COLO668 (cell line): ENCODE measurements at regions not wholly inside any gene's neighbourhood (a gene's known extent, or its start where the extent isn't known, plus 50 kb on each side); places are given as distances from the start of the nearest gene placed in this dataset.
"Not testable (repeated sequence)": the region's sequence is repeated elsewhere in the genome, so short reads cannot be mapped to it uniquely, and the experiment has no call there.

Source experiments
- DNase-seq: peaks from one replicate; lab custom pipeline; 2025; ENCODE audit not compliant: unreplicated experiment; lab: John Stamatoyannopoulos, UW

DNA sequence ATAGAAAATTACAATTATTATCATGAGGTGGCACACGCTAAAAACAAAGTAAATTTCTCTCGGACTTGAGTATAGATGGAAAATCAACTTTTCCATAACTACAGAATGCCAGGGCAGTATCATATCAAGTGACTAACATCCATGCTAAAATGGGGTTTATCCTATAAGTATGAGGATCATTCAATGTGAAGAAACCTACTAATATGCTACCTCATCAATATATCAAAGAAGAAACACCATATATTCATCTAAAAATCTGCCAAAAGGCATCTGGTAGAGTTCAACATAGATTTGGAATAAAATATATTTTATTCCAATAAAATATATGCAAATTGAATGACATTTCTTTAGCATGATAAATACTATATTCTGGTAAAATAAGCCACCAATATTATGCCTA, 894.4 kb downstream of the MCTP2 start:
- no peak for DNase-seq

DNA sequence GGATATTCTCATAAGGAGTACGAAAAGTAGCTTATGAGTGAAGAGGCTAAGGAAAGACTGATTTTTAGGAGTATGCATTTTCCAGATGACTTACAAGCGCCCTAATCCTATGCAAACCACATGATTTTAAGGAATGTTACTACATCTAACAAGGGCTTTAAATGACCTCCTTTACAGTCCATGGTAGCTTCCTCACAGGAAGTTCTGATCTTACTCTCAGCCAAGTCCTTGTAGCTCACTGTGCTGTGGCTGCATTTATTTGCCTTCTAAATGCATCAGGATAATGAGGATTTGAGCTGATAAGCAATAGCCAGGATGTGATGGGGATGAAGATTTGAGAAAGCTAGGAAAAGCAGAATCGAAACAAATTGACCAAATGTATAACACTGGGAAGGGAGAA, 896.0 kb downstream of the MCTP2 start:
- no peak for DNase-seq

DNA sequence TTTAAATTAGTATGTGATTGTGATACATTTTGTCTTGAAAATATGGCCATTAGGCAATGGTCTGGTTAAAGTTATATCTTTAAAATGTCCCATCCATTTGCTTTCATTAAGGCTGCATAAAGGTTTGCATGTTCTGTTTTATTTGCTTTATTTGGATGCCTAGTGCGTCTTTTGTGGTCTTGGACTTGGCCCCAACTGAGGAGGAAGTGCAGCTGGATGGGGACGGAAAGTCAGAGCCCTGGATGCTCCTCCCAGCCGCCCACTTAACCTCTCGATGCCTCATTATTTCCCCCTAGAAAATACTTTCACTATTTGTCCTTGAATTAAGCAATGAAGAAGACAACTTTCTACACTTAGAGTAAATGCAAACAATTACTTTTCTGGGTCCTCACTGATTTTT, 898.2 kb downstream of the MCTP2 start:
- DNase-seq = no peak

DNA sequence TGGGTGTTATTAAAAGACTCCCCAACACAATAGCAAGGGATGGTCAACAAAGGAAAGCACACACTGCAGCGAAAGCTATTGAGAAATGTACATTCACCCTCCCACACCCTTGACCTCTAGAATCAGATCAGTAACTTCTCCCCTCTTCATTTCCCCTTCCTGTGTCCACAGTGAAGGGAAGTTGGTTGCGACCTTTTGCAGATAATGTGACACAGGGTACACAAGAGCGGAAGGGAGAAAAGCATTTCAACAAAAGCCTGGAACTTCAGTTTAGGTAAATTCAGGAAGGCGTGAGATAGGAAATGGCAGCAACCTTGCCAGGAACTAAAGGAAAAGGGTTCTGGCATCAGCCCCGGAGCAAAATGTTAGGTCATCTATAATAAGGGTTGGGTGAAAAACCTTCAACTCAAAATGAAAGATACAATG, 899.8 kb downstream of the MCTP2 start:
- DNase-seq = no peak

DNA sequence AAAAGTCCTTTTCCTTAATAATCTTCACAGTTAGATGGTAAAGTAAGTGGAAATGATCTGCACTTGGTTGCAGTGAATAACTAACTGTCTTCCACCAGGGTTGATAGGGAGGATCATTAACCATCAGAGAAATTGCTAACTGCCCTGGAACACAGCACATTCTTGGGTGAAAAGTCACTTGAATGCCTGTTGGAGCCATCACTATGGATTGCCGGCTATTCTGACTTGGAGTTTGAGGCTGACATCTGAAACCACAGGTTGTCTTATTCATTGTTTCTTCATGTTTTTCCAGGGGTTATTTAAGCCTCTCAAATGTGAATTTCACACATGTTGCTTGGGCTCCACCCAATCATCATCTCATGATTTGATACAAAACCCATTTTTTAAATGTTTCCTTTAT, 901.4 kb downstream of the MCTP2 start:
- no peak for DNase-seq

DNA sequence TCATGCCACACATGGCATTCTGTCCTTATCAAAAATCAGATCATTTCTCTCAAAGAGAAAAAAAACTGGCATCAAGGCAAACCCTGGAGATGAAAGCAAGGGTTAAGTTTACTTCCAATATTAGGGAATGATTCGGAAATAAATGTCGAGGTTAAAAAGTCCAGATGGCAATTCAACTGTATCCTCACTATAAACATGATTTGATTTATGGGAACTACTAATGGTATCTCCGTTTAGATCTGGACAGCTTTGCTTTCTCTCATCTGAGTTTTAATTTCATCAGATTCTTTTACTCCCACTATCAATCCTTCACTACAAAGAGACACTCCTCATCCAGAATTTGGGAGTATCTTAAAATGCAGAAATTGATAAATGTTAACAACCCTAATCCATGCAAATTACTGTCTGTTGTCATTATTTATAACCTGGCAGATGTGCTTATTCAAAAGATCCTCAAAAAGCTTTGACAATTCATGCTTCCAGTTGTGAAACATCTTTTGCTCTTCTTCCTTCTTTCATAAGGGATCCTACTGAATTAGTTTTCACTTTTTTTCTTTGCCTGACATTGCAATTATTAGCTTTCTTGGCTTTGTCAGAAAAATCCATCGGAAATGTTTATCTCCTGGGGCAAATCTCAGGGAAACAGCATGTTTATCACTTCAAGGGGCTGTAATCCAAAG, 903.2 kb downstream of the MCTP2 start:
- DNase-seq = no peak

DNA sequence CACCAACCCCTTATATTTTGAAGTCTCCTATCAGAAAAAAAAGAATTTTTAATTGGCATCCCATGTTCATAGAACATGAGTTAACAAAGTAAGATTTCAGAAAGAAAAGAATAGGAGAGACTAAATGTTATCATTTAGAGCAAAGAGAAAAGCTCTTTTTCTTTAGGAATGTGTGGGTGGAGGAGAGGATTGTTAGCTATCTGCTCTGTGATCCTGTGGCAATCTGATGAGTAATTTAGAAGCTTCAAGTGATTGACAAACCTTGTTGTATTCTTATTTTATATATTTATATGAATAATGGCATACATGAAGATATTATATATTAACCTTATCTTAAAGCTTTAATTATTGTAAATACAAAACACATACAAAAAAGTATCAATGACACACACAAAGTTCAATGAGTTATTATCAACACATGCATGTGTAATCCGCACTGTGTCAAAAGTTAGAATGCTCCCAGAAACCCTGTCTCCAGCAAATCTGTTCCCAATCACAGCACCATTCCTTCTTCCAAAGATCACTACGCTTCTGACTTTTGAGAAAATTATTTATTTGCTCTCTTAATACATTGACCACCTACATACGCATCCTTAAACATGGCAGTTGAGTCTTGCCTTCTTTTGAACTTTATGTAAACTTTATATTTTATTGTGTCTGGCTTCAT, 907.4 kb downstream of the MCTP2 start:
- no peak for DNase-seq

DNA sequence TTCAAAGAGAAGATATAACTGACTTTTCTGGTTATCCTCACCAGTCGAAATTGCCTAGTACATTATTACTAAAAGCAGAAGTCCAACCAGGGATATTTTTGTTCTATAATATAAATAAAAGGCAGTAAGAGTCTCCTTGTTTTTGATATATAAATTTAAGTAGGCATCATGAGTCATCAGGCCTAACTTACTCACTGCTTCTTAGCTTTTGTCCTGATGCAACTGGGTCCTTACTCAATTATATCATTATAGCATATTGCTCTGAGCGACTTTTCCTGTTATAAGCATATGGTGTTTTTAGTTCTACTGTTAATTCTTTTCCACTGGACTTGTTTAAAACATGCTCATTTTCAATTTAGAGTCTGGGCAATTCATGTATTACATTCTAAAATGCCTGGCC, 910.1 kb downstream of the MCTP2 start:
- DNase-seq = no peak

DNA sequence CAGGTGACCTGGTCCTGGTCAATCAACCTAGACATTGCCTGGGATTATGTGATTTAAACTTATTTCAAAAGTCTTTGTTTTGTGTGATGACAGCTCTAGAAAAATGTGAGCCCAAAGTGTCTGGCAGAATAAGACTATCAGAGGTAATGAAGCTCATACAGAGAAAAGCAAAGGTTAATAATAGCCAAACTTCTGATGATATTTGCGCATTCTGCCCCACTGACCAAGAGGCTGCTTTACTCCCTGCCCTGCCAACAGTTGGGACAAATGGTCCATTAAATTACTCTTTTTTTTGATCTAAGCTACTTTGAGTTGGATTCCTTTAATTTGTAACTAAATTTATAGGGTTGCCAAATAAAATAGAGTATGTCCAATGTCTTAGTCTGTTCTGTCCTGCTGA, 911.2 kb downstream of the MCTP2 start:
- no peak for DNase-seq

DNA sequence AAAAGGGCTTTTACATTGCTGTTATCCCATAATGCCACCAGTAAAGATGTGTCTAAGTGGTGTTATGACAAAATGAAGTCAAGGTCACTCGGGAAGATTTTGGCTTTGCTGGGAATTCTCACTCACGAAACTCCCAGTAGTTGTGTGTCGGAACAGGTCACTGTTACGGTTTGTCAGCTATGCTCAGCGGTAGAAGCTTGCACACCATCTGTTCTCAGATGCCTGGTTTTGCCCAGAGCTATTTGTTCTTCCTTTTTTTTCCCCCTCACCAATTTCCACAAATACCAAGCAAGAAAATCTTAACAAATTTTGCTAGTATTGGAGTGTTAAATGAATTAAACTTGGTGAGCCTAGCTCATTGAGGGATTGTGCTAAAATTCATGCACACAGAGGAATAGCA, 915.1 kb downstream of the MCTP2 start:
- DNase-seq = no peak

DNA sequence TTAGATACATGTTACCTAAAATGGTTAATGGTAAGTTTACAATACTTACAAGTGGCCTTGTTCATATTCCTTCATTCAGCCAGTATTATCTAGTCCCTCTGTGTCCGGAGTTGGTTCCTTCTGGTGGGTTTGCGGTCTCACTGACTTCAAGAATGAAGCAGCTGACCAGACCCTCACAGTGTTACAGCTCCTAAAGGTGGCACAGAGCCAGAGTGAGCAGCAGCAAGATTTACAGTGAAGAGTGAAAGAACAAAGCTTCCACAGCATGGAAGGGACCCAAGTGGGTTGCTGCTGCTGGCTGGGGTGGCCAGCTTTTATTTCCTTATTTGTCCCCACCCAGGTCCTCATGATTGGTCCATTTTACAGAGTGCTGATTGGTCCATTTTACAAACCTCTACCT, 916.8 kb downstream of the MCTP2 start:
- no peak for DNase-seq

DNA sequence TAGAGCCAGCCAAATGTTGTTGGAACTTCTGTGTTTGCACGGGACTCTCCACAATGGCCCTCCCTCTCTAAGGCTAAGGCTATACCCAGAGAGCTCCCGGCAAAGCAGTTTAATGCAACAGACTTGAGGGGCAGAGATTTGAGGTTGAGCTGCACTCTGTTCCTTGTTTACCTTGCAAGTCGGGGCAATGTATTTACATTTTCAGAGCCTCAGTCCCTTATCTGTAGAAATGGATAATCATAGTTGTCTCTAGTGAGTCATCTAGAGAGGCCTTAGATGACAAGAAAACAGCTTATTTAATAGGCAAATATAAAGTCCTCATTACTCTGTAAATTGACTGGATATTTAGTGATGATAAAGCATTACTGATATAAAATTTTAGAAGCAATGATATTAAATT, 917.7 kb downstream of the MCTP2 start:
- no peak for DNase-seq

DNA sequence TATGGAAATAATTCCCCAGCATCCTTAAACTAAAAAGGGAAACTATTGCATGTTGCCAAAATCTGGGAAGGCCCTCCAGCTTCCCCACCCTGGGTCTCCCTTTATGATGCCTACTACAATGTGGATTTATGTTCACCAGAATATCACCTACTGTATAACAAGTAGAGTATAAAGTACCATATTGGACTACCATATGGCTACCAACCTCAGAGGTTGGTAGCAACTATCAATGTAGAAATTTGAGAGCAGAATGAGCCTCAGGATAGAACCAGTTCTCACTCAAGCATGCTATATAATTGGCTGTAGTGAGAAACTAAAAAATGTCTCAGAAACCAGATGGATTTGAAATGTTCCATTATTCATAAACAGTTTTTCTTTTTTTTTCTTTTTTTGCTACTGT, 918.4 kb downstream of the MCTP2 start:
- DNase-seq = no peak

DNA sequence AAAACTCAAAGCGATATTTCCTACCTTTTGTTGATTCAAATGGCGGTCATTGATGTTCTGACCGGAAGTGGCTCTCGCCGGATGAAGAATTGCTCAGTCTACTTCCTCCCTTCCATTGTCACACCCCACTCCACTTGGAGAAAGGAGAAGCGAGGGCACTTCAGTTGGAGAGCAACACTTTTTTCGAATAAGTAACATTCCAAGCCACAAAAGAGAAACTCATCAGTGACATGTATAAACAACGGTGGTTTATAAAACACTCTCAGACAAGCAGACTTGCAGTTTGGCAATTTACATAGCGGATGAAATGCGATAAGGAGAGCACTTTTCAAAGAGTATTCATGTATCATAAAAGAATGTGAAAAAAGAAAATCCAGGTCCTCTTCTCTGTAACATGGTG, 919.1 kb downstream of the MCTP2 start:
- DNase-seq = no peak

DNA sequence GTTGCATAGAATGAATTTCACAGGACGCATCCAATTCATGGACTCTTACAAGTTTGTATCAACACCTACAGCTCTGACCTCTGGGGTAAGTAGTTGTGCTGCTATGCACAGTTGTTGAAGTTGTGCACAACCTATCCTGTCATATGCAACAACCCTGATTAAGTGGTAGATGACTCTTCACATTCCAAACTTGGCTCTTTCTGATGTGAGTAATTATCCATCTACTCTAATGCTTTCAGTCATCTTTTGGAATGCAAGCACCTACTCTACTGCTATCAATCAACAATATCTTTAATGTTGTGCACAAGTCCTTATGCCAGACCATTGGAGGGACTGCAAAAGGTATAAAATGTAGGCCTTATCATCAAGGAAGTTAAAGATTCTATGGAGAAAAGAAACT, 921.4 kb downstream of the MCTP2 start:
- no peak for DNase-seq

DNA sequence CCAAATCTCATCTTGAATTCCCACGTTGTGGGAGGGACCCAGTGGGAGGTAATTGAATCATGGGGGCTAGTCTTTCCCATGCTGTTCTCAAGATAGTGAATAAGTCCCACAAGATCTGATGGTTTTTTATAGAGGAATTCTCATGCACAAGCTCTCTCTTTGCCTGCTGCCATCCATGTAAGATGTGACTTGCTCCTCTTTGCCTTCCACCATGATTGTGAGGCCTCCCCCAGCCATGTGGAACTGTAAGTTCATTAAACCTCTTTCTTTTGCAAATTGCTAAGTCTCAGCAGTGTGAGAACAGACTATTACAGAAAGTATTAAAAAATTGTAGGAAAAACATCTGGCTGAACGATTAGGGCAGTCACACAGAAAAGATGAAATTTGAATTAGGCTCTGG, 921.8 kb downstream of the MCTP2 start:
- DNase-seq = not testable (repeated sequence)

DNA sequence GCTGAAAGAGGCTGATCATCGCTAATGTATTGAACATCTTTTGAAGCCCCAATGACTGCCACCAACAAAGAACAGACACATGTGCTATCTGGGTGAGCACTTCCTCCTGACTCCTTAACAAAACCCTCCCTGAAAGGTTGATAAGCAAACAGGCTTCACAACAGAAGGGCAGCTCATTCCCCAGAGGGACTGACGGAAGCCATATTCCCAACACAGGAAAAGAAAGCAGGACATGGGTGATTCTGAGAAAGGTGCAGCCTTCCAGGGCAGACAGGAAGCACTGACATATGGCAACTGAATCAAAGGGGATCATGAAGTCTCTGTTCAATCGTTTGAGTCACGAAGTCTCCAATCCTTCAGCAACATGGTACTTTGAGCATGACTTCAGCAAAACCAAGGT, 929.0 kb downstream of the MCTP2 start:
- DNase-seq = no peak

DNA sequence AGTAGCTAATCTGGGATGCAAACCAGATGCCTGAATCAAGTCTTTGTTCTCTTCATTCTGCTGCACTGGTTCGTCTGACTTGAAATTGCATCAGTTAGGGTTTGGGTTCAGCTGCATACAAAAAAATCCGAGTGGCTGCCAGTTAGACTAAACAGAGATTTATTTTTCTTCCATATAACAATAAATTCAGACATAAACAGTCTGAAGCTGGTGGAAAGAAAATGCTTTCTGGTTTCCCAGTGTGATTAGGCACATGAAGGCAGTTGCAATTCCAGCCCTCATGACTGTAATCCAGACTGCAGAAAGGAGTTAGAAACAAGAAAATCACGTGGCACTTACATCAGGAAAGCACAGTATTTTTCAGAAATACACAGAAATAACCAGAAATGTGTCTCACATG, 930.7 kb downstream of the MCTP2 start:
- DNase-seq = no peak

DNA sequence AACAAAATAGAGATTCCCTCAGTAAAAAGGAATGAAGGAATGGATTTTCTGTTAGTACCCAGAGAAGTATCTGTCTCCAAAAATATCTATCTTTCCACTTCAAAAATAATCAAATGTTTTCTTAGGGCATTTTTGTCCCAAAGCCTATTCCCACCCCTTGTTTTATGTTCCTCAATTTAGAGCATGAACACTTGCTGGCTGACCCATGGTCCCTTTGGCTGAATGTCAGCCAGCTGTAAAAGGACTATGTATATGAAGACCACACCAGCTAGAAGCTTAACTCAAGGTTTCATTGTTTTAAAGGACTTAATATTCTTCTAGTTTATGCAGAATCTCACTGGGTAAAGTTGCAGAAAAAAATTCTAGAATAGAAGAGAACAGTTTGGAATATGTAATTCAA, 931.2 kb downstream of the MCTP2 start:
- no peak for DNase-seq

DNA sequence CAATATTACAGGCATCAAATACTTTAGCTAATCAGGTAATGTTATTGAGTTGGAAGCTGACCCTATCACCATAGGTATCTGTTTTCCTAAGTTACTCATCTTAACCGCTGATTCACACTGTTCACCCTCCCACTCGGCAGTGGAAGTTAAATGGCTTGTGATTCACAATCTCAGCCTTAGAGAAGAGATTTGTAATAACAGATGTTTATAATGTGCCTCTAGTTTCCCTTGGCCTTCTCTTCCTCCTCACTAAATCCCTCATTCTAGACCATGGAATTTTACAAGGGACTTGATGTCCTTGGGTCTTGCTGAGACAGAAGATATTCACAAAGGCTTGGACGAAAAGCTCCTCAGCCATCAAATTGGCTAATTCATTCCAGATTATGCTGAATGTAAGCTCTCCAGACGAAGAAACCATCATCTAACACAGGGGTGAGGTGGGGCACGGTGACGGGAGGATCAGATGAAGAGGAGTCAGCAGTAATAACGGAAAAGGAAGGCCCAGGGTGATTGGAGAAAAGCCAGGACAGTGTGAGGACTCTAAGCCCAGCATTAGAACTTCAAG, 931.7 kb downstream of the MCTP2 start:
- no peak for DNase-seq

DNA sequence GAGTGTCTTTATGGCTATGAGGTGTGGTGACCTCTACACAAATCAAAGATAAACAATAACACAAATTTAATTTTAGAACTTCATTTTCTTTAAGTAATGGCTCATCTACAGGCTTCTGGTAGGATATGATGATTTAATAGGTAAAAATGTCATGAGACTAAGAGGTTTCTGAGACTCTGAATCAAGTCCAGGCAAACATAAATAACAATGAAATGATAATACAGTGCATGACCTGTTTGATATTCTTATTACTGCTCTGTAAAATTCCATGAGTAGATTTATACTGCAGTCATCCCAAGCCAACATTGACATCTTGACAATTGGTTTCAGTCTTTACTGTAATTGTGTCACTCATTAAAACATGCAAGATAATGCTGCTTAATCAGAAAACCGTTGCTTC, 936.8 kb downstream of the MCTP2 start:
- no peak for DNase-seq

DNA sequence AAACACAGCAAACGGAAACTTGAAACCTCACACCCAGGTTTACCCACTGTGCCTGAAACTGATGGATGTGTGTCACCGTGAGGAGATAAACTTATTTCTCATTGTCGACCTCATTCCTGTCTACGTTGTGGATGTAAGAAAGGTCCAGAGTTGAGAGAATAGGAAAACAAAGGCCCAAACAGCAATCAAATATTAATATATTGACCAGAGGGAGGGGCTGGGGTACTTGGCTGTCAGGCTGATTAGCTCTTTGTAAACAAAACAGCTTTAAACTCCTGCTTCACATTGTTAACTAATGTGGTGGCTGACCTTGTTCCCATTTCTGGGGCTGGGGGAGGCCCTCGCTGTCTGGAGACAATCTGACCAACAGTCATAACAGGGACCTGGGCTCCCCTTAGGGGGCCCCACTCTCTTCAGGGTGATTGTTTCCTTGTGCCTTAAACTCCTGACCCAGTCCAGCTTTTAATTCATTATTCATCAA, 937.6 kb downstream of the MCTP2 start:
- DNase-seq = no peak
